Loucy (cell line): ENCODE measurements at regions not wholly inside any gene's neighbourhood (a gene's known extent, or its start where the extent isn't known, plus 50 kb on each side); places are given as distances from the start of the nearest gene placed in this dataset.

Experiments used
- EZH2phosphoT487 ChIP-seq: fragments of 200-600 bp; IDR thresholded peaks from 2 replicates; pipeline ENCODE4 v1.6.1; 2018; ENCODE audit warnings: antibody characterized with exemption, mild to moderate bottlenecking, moderate library complexity, borderline replicate concordance
- TF ChIP-seq, protein P1 (sequence below): fragments of 200-600 bp; sonication (generic); conservative IDR thresholded peaks from 2 replicates; pipeline ENCODE4 v1.5.1; 2014; ENCODE audit warnings: mild to moderate bottlenecking, antibody characterized with exemption, low read length

DNA sequence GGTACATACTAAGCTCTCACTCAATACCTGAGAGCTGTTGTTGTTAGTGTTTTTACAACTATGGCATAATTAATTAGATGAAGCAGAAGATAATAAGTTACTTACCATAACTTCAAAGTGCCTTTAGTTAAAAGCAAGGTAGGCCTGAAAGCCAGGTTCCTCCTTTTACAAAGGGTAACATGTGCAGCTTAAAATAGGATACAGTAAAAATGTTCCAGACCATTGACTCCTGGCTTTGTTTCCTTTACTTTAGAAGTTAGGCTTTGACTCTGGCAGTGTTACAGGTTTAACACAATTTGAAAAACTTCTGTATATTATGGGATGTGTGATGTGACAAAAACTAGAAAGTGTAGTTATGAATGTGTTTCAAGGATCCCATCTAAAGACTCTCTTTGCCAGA lies 522.5 kb downstream of the EPM2A start:
- TF ChIP-seq, protein P1, sequence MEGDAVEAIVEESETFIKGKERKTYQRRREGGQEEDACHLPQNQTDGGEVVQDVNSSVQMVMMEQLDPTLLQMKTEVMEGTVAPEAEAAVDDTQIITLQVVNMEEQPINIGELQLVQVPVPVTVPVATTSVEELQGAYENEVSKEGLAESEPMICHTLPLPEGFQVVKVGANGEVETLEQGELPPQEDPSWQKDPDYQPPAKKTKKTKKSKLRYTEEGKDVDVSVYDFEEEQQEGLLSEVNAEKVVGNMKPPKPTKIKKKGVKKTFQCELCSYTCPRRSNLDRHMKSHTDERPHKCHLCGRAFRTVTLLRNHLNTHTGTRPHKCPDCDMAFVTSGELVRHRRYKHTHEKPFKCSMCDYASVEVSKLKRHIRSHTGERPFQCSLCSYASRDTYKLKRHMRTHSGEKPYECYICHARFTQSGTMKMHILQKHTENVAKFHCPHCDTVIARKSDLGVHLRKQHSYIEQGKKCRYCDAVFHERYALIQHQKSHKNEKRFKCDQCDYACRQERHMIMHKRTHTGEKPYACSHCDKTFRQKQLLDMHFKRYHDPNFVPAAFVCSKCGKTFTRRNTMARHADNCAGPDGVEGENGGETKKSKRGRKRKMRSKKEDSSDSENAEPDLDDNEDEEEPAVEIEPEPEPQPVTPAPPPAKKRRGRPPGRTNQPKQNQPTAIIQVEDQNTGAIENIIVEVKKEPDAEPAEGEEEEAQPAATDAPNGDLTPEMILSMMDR, result no peak
- no peak for TF ChIP-seq EZH2phosphoT487
